ENCODE measurements at regions not wholly inside any gene's neighbourhood (a gene's known extent, or its start where the extent isn't known, plus 50 kb on each side); places are given as distances from the start of the nearest gene placed in this dataset.

- no peaks in the 10 kb centered on the region for H3K9me3 ChIP-seq (ENCODE audit: control insufficient read depth, low read depth, low read length)
- no peak overlapping the region for H3K4me3 ChIP-seq (ENCODE audit: low read length)
- no peaks in the 10 kb centered on the region for H3K27me3 ChIP-seq (ENCODE audit: control insufficient read depth, insufficient read depth, low read length)
- H3K27ac ChIP-seq (ENCODE audit: low read length): no peak overlapping the region
- no peaks in the 10 kb centered on the region for H3K36me3 ChIP-seq (ENCODE audit: control insufficient read depth, low read depth, low read length)
- no peaks in the 10 kb centered on the region for H3K4me1 ChIP-seq (ENCODE audit: control insufficient read depth, low read depth, low read length)
- H3K9ac ChIP-seq (ENCODE audit: low read length): no peak overlapping the region
These were observed 179.5 kb downstream of the ANXA2 start for GRCh38 chr15:60218256-60218655.

GRCh38 chr15:60219866-60220265 lies 177.9 kb downstream of the ANXA2 start:
- H3K9me3 ChIP-seq (ENCODE audit: control insufficient read depth, low read depth, low read length): no peaks in the 10 kb centered on the region
- H3K36me3 ChIP-seq (ENCODE audit: control insufficient read depth, low read depth, low read length): no peaks in the 10 kb centered on the region
- no peaks in the 10 kb centered on the region for H3K27me3 ChIP-seq (ENCODE audit: control insufficient read depth, insufficient read depth, low read length)
- no peak overlapping the region for H3K27ac ChIP-seq (ENCODE audit: low read length)
- H3K4me1 ChIP-seq (ENCODE audit: control insufficient read depth, low read depth, low read length): no peaks in the 10 kb centered on the region
- H3K9ac ChIP-seq (ENCODE audit: low read length): no peak overlapping the region
- H3K4me3 ChIP-seq (ENCODE audit: low read length): no peak overlapping the region

- Histone ChIP-seq H3K4me1 (ENCODE audit: control insufficient read depth, low read depth, low read length) (no peaks in the 10 kb centered on the region), H3K9ac (ENCODE audit: low read length) (no peak overlapping the region), H3K27ac (ENCODE audit: low read length) (no peak overlapping the region), H3K9me3 (ENCODE audit: control insufficient read depth, low read depth, low read length) (no peaks in the 10 kb centered on the region), H3K4me3 (ENCODE audit: low read length) (no peak overlapping the region), H3K36me3 (ENCODE audit: control insufficient read depth, low read depth, low read length) (no peaks in the 10 kb centered on the region), H3K27me3 (ENCODE audit: control insufficient read depth, insufficient read depth, low read length) (no peaks in the 10 kb centered on the region)
These were observed 176.4 kb downstream of the ANXA2 start for GRCh38 chr15:60221356-60221755.

- H3K27ac ChIP-seq (ENCODE audit: low read length): no peak overlapping the region
- no peaks in the 10 kb centered on the region for H3K27me3 ChIP-seq (ENCODE audit: control insufficient read depth, insufficient read depth, low read length)
- no peaks in the 10 kb centered on the region for H3K4me1 ChIP-seq (ENCODE audit: control insufficient read depth, low read depth, low read length)
- H3K36me3 ChIP-seq (ENCODE audit: control insufficient read depth, low read depth, low read length): no peaks in the 10 kb centered on the region
- H3K4me3 ChIP-seq (ENCODE audit: low read length): no peak overlapping the region
- H3K9me3 ChIP-seq (ENCODE audit: control insufficient read depth, low read depth, low read length): no peaks in the 10 kb centered on the region
- H3K9ac ChIP-seq (ENCODE audit: low read length): no peak overlapping the region
These were observed 175.4 kb downstream of the ANXA2 start for GRCh38 chr15:60222404-60222803.

GRCh38 chr15:60223176-60223575 lies 174.6 kb downstream of the ANXA2 start:
- no peaks in the 10 kb centered on the region for H3K36me3 ChIP-seq (ENCODE audit: control insufficient read depth, low read depth, low read length)
- no peak overlapping the region for H3K4me3 ChIP-seq (ENCODE audit: low read length)
- H3K27ac ChIP-seq (ENCODE audit: low read length): no peak overlapping the region
- no peaks in the 10 kb centered on the region for H3K27me3 ChIP-seq (ENCODE audit: control insufficient read depth, insufficient read depth, low read length)
- H3K9ac ChIP-seq (ENCODE audit: low read length): no peak overlapping the region
- H3K4me1 ChIP-seq (ENCODE audit: control insufficient read depth, low read depth, low read length): no peaks in the 10 kb centered on the region
- no peaks in the 10 kb centered on the region for H3K9me3 ChIP-seq (ENCODE audit: control insufficient read depth, low read depth, low read length)

GRCh38 chr15:60226924-60227323 lies 170.9 kb downstream of the ANXA2 start:
- no peaks in the 10 kb centered on the region for H3K27me3 ChIP-seq (ENCODE audit: control insufficient read depth, insufficient read depth, low read length)
- no peak overlapping the region for H3K27ac ChIP-seq (ENCODE audit: low read length)
- no peaks in the 10 kb centered on the region for H3K36me3 ChIP-seq (ENCODE audit: control insufficient read depth, low read depth, low read length)
- H3K9me3 ChIP-seq (ENCODE audit: control insufficient read depth, low read depth, low read length): no peaks in the 10 kb centered on the region
- H3K4me3 ChIP-seq (ENCODE audit: low read length): no peak overlapping the region
- no peaks in the 10 kb centered on the region for H3K4me1 ChIP-seq (ENCODE audit: control insufficient read depth, low read depth, low read length)
- H3K9ac ChIP-seq (ENCODE audit: low read length): no peak overlapping the region

GRCh38 chr15:60228101-60228500 lies 169.7 kb downstream of the ANXA2 start:
- no peaks in the 10 kb centered on the region for H3K27me3 ChIP-seq (ENCODE audit: control insufficient read depth, insufficient read depth, low read length)
- no peak overlapping the region for H3K4me3 ChIP-seq (ENCODE audit: low read length)
- no peaks in the 10 kb centered on the region for H3K9me3 ChIP-seq (ENCODE audit: control insufficient read depth, low read depth, low read length)
- no peaks in the 10 kb centered on the region for H3K36me3 ChIP-seq (ENCODE audit: control insufficient read depth, low read depth, low read length)
- no peak overlapping the region for H3K9ac ChIP-seq (ENCODE audit: low read length)
- H3K4me1 ChIP-seq (ENCODE audit: control insufficient read depth, low read depth, low read length): no peaks in the 10 kb centered on the region
- H3K27ac ChIP-seq (ENCODE audit: low read length): no peak overlapping the region

GRCh38 chr15:60228619-60229018 lies 169.2 kb downstream of the ANXA2 start:
- H3K36me3 ChIP-seq (ENCODE audit: control insufficient read depth, low read depth, low read length): no peaks in the 10 kb centered on the region
- no peaks in the 10 kb centered on the region for H3K9me3 ChIP-seq (ENCODE audit: control insufficient read depth, low read depth, low read length)
- no peaks in the 10 kb centered on the region for H3K27me3 ChIP-seq (ENCODE audit: control insufficient read depth, insufficient read depth, low read length)
- no peaks in the 10 kb centered on the region for H3K4me1 ChIP-seq (ENCODE audit: control insufficient read depth, low read depth, low read length)
- H3K4me3 ChIP-seq (ENCODE audit: low read length): no peak overlapping the region
- H3K27ac ChIP-seq (ENCODE audit: low read length): no peak overlapping the region
- no peak overlapping the region for H3K9ac ChIP-seq (ENCODE audit: low read length)

GRCh38 chr15:60235951-60236710 lies 161.7 kb downstream of the ANXA2 start:
- H3K9ac ChIP-seq (ENCODE audit: low read length): no peak overlapping the region

GRCh38 chr15:60237446-60237845 lies 160.3 kb downstream of the ANXA2 start:
- Histone ChIP-seq H3K27me3 (ENCODE audit: control insufficient read depth, insufficient read depth, low read length) (no peaks in the 10 kb centered on the region), H3K4me1 (ENCODE audit: control insufficient read depth, low read depth, low read length) (peaks cover 11% of the 10 kb centered on the region), H3K9me3 (ENCODE audit: control insufficient read depth, low read depth, low read length) (no peaks in the 10 kb centered on the region), H3K27ac (ENCODE audit: low read length) (no peak overlapping the region), H3K9ac (ENCODE audit: low read length) (no peak overlapping the region), H3K4me3 (ENCODE audit: low read length) (no peak overlapping the region), H3K36me3 (ENCODE audit: control insufficient read depth, low read depth, low read length) (no peaks in the 10 kb centered on the region)

More at GRCh38 chr15:60235951-60236710, 161.7 kb downstream of the ANXA2 start:
- Histone ChIP-seq H3K4me1 (ENCODE audit: control insufficient read depth, low read depth, low read length) (peaks cover 11% of the 10 kb centered on the region), H3K27ac (ENCODE audit: low read length) (no peak overlapping the region), H3K27me3 (ENCODE audit: control insufficient read depth, insufficient read depth, low read length) (no peaks in the 10 kb centered on the region), H3K36me3 (ENCODE audit: control insufficient read depth, low read depth, low read length) (no peaks in the 10 kb centered on the region), H3K4me3 (ENCODE audit: low read length) (no peak overlapping the region), H3K9me3 (ENCODE audit: control insufficient read depth, low read depth, low read length) (no peaks in the 10 kb centered on the region)

GRCh38 chr15:60243769-60244168 lies 154.0 kb downstream of the ANXA2 start:
- Histone ChIP-seq H3K36me3 (ENCODE audit: control insufficient read depth, low read depth, low read length) (no peaks in the 10 kb centered on the region), H3K9me3 (ENCODE audit: control insufficient read depth, low read depth, low read length) (no peaks in the 10 kb centered on the region), H3K4me1 (ENCODE audit: control insufficient read depth, low read depth, low read length) (no peaks in the 10 kb centered on the region), H3K9ac (ENCODE audit: low read length) (no peak overlapping the region), H3K27ac (ENCODE audit: low read length) (no peak overlapping the region), H3K4me3 (ENCODE audit: low read length) (no peak overlapping the region), H3K27me3 (ENCODE audit: control insufficient read depth, insufficient read depth, low read length) (no peaks in the 10 kb centered on the region)

GRCh38 chr15:60244813-60245212 lies 153.0 kb downstream of the ANXA2 start:
- no peak overlapping the region for H3K9ac ChIP-seq (ENCODE audit: low read length)
- no peaks in the 10 kb centered on the region for H3K4me1 ChIP-seq (ENCODE audit: control insufficient read depth, low read depth, low read length)
- no peaks in the 10 kb centered on the region for H3K36me3 ChIP-seq (ENCODE audit: control insufficient read depth, low read depth, low read length)
- no peak overlapping the region for H3K27ac ChIP-seq (ENCODE audit: low read length)
- no peak overlapping the region for H3K4me3 ChIP-seq (ENCODE audit: low read length)
- H3K9me3 ChIP-seq (ENCODE audit: control insufficient read depth, low read depth, low read length): no peaks in the 10 kb centered on the region
- no peaks in the 10 kb centered on the region for H3K27me3 ChIP-seq (ENCODE audit: control insufficient read depth, insufficient read depth, low read length)
